WTC11 (cell line): ENCODE measurements at regions not wholly inside any gene's neighbourhood (a gene's known extent, or its start where the extent isn't known, plus 50 kb on each side); places are given as distances from the start of the nearest gene placed in this dataset.

Experiments used
- CREB1 ChIP-seq: sonication (generic); formaldehyde crosslinking; IDR thresholded peaks from 2 replicates; pipeline ENCODE4 v1.8.0; 2023; ENCODE audit warnings: mild to moderate bottlenecking, missing genetic modification reagents
- GTF2I ChIP-seq: fragments of 250-450 bp; sonication (Bioruptor Pico); conservative IDR thresholded peaks from 2 replicates; pipeline ENCODE4 v1.4.0; 2021; ENCODE audit warnings: mild to moderate bottlenecking
- TEAD4 ChIP-seq: sonication (generic); formaldehyde crosslinking; IDR thresholded peaks from 2 replicates; pipeline ENCODE4 v1.8.0; 2022; ENCODE audit warnings: mild to moderate bottlenecking, missing genetic modification reagents
- ZBTB21 ChIP-seq: sonication (generic); formaldehyde crosslinking; IDR thresholded peaks from 2 replicates; pipeline ENCODE4 v1.8.1; 2023; ENCODE audit warnings: mild to moderate bottlenecking, missing genetic modification reagents, borderline replicate concordance
- ZNF121 ChIP-seq: sonication (generic); formaldehyde crosslinking; IDR thresholded peaks from 2 replicates; pipeline ENCODE4 v1.8.0; 2023; ENCODE audit warnings: missing genetic modification reagents
- ZNF263 ChIP-seq: sonication (generic); formaldehyde crosslinking; IDR thresholded peaks from 2 replicates; pipeline ENCODE4 v1.8.1; 2022; ENCODE audit warnings: low read depth, mild to moderate bottlenecking, moderate library complexity, missing genetic modification reagents
- TF ChIP-seq, protein P1 (sequence below): fragments of 200-600 bp; IDR thresholded peaks from 2 replicates; pipeline ENCODE4 v1.8.0; 2022; ENCODE audit warnings: antibody characterized with exemption
- TF ChIP-seq, protein P2 (sequence below): sonication (generic); formaldehyde crosslinking; conservative IDR thresholded peaks from 2 replicates; pipeline ENCODE4 v1.8.1; 2022; ENCODE audit warnings: mild to moderate bottlenecking, missing genetic modification reagents
- TF ChIP-seq, protein P3 (sequence below): fragments of 250-450 bp; sonication (Bioruptor Pico); IDR thresholded peaks from 2 replicates; pipeline ENCODE4 v1.9.0; 2021; ENCODE audit warnings: mild to moderate bottlenecking
- TF ChIP-seq, protein P4 (sequence below): sonication (generic); formaldehyde crosslinking; IDR thresholded peaks from 2 replicates; pipeline ENCODE4 v1.8.1; 2023; ENCODE audit warnings: mild to moderate bottlenecking, missing genetic modification reagents, moderate library complexity
- TF ChIP-seq, protein P5 (sequence below): sonication (generic); formaldehyde crosslinking; IDR thresholded peaks from 2 replicates; pipeline ENCODE4 v1.8.1; 2023; ENCODE audit warnings: mild to moderate bottlenecking, missing genetic modification reagents
- TF ChIP-seq, protein P6 (sequence below): sonication (generic); formaldehyde crosslinking; IDR thresholded peaks from 2 replicates; pipeline ENCODE4 v1.8.0; 2022; ENCODE audit warnings: mild to moderate bottlenecking, missing genetic modification reagents

DNA sequence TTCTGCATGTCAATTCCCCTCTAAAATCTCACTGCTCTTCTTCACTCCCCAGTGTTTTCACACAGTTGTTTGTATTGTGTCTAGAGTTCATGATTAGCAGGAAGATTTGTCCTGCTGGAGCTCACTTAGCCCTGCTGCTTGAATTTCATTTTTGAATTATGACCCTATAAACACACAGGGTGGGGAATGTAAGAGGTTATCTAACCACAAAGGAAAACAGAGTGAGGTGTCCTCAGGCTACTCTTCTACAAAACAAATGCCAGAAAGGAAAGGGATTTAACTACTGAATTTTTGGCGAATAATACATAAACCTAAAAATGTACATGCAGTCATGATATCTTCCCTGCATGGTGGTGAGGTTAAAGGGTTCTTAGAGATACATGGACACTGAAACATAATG lies 215.1 kb upstream of the CNTN4 start:
- TF ChIP-seq, protein P1, sequence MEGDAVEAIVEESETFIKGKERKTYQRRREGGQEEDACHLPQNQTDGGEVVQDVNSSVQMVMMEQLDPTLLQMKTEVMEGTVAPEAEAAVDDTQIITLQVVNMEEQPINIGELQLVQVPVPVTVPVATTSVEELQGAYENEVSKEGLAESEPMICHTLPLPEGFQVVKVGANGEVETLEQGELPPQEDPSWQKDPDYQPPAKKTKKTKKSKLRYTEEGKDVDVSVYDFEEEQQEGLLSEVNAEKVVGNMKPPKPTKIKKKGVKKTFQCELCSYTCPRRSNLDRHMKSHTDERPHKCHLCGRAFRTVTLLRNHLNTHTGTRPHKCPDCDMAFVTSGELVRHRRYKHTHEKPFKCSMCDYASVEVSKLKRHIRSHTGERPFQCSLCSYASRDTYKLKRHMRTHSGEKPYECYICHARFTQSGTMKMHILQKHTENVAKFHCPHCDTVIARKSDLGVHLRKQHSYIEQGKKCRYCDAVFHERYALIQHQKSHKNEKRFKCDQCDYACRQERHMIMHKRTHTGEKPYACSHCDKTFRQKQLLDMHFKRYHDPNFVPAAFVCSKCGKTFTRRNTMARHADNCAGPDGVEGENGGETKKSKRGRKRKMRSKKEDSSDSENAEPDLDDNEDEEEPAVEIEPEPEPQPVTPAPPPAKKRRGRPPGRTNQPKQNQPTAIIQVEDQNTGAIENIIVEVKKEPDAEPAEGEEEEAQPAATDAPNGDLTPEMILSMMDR: no peak
- no peak for TF ChIP-seq TEAD4
- TF ChIP-seq, protein P2, sequence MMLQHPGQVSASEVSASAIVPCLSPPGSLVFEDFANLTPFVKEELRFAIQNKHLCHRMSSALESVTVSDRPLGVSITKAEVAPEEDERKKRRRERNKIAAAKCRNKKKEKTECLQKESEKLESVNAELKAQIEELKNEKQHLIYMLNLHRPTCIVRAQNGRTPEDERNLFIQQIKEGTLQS (CRISPR knock-in tag): no peak
- TF ChIP-seq ZBTB21 (CRISPR knock-in tag): no peak
- no peak for TF ChIP-seq CREB1 (CRISPR knock-in tag)
- TF ChIP-seq ZNF121 (CRISPR knock-in tag): no peak
- TF ChIP-seq, protein P3, sequence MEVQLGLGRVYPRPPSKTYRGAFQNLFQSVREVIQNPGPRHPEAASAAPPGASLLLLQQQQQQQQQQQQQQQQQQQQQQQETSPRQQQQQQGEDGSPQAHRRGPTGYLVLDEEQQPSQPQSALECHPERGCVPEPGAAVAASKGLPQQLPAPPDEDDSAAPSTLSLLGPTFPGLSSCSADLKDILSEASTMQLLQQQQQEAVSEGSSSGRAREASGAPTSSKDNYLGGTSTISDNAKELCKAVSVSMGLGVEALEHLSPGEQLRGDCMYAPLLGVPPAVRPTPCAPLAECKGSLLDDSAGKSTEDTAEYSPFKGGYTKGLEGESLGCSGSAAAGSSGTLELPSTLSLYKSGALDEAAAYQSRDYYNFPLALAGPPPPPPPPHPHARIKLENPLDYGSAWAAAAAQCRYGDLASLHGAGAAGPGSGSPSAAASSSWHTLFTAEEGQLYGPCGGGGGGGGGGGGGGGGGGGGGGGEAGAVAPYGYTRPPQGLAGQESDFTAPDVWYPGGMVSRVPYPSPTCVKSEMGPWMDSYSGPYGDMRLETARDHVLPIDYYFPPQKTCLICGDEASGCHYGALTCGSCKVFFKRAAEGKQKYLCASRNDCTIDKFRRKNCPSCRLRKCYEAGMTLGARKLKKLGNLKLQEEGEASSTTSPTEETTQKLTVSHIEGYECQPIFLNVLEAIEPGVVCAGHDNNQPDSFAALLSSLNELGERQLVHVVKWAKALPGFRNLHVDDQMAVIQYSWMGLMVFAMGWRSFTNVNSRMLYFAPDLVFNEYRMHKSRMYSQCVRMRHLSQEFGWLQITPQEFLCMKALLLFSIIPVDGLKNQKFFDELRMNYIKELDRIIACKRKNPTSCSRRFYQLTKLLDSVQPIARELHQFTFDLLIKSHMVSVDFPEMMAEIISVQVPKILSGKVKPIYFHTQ (CRISPR knock-in tag): no peak
- TF ChIP-seq, protein P4, sequence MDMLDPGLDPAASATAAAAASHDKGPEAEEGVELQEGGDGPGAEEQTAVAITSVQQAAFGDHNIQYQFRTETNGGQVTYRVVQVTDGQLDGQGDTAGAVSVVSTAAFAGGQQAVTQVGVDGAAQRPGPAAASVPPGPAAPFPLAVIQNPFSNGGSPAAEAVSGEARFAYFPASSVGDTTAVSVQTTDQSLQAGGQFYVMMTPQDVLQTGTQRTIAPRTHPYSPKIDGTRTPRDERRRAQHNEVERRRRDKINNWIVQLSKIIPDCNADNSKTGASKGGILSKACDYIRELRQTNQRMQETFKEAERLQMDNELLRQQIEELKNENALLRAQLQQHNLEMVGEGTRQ (CRISPR knock-in tag): no peak
- TF ChIP-seq ZNF263 (CRISPR knock-in tag): no peak
- no peak for TF ChIP-seq GTF2I (CRISPR knock-in tag)
- TF ChIP-seq, protein P5, sequence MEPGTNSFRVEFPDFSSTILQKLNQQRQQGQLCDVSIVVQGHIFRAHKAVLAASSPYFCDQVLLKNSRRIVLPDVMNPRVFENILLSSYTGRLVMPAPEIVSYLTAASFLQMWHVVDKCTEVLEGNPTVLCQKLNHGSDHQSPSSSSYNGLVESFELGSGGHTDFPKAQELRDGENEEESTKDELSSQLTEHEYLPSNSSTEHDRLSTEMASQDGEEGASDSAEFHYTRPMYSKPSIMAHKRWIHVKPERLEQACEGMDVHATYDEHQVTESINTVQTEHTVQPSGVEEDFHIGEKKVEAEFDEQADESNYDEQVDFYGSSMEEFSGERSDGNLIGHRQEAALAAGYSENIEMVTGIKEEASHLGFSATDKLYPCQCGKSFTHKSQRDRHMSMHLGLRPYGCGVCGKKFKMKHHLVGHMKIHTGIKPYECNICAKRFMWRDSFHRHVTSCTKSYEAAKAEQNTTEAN (CRISPR knock-in tag): no peak
- TF ChIP-seq, protein P6, sequence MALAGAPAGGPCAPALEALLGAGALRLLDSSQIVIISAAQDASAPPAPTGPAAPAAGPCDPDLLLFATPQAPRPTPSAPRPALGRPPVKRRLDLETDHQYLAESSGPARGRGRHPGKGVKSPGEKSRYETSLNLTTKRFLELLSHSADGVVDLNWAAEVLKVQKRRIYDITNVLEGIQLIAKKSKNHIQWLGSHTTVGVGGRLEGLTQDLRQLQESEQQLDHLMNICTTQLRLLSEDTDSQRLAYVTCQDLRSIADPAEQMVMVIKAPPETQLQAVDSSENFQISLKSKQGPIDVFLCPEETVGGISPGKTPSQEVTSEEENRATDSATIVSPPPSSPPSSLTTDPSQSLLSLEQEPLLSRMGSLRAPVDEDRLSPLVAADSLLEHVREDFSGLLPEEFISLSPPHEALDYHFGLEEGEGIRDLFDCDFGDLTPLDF (CRISPR knock-in tag): no peak
